CD4-positive, alpha-beta T cell treated with Interleukin-12 subunit alpha and Interleukin-12 subunit beta, for 1 hour (primary cell): ENCODE measurements at regions not wholly inside any gene's neighbourhood (a gene's known extent, or its start where the extent isn't known, plus 50 kb on each side); places are given as distances from the start of the nearest gene placed in this dataset.
"Not testable (repeated sequence)": the region's sequence is repeated elsewhere in the genome, so short reads cannot be mapped to it uniquely, and the experiment has no call there.

ENCODE experiments used
- DNase-seq: peaks from one replicate; pipeline ENCODE4 v3.0.0-alpha.2; 2020

DNA sequence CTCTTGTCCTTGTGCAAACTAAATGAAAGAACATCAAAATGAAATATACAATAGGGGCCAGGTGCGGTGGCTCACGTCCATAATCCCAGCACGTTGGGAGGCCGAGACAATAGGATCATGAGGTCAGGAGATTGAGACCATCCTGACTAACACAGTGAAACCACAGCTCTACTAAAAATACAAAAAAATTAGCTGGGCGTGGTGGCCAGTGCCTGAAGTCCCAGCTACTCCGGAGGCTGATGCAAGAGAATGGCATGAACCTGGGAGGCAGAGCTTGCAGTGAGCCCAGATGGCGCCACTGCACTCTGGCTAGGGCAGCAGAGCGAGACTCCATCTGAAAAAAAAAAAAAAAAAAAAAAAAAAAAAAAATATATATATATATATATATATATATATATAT, 132.7 kb upstream of the HSFY2 start:
- DNase-seq, result not testable (repeated sequence)

DNA sequence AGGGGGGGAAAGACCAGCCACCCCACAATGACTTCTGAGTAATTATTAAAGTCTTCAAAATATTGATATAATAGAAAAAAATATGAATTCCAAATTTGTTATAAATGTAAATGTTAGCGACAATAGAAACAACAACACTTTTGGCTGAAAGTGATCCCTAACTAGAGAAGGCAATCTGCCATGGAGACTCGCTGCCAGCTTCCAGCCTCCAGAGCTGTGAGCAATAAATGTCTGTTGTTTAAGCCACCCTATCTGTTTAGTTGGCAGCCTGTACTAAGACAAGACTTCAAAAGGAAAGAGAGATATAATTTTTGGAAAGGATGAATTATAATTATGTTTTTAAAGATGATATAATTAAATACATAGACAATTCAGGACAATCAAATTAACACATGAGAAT, 130.8 kb upstream of the HSFY2 start:
- no peak for DNase-seq

DNA sequence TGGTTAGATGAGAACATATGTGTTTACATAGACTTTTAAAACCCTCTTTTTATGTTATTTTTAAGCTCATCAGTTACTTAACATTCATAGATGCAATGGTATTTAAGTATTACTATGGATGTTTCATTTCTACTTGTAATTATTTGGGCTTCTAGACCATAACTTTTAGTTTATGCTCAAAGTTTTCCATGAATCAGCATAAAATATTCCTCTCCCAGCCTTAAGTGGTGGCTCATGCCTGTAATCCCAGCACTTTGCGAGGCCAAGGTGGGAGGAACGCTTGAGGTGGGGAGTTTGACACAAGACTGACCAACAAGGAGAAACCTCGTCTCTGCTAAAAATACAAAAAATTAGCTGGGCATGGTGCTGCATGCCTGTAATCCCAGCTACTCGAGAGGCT, 118.5 kb upstream of the HSFY2 start:
- DNase-seq, result no peak

DNA sequence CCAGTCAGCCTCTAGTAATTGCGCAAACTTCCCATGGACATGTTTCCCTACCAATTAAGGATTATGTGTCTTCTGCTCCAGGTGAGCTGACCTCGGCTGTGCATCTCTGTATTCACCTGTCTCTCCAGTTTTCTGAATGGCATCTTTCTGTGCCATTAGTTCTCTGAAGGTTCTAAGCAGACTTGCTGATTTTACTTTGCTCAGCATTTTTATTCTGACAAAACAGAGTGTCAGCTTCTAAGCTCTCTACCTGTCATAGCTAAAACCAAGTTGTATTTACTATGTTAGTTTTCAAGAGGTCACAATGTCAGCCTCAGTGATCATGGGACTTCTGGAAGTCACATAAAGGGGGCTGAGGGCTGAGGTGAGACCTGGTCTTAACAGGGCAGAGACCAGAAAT, 116.0 kb upstream of the HSFY2 start:
- no peak for DNase-seq

DNA sequence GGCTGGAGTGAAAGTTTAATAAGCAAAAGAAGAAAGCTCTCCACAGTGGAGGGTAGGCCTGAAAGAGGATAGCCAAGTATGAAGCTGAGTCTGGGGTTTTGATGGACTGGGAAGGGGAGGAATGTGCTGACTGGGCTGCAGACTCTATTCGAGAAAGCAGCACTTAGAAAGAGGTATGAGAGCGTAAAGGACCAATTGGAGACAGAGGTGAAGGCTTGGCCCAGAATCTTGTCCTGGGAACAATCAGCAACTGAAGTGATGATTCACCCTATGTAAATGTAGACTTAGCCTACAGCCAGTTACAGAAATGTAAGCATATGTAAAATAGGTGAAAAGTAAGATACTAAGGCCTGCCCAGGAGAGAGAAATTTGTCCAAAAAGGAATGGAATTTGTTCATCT, 111.2 kb upstream of the HSFY2 start:
- DNase-seq, result no peak

DNA sequence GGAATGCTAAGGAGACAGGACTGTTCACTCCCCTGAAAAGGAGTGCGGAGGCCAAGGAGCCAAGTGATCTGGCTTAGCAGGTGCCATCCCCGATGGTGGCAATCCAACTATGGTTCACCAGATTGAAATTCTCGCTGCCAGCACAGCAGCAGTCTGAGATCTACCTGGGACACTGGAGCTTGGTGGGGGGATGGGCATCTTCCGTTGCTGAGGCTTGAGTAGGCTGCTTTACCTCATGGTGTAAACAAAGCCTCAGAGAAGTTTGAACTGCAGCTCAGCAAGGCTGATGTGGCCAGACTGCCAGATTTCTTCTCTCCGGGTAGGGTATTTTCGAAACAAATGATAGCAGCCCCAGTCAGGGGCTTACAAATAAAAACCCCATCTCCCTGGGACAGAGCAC, 95.6 kb upstream of the HSFY2 start:
- not testable (repeated sequence) for DNase-seq

DNA sequence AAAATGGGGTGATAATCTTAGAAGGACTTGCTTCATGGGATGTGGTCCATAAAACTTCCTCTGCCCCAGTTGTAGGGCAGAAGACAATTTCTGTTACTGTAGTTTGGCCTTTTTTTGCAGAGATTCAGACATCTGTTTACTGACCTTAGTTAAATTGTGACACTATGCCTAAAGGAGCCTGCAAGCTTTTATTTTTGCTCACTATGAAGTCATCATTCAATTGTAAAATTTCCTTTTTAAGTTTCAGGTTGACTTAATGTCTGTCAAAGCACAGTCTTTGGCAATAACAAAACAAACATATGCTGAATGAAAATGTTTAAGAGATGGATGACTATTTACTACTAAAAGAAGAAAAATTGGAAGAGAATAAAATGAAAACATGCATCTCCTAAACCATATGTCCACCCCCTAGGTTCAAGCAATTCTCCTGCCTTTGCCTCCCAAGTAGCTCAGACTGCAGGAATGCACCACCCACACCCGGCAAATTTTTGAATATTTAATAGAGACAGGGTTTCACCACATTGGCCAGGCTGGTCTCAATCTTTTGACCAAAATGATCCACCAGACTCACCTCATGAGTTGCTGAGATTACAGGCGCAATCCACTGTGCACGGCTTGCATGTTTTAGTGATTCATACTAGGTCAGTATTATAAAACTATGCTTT, 93.5 kb upstream of the HSFY2 start:
- not testable (repeated sequence) for DNase-seq

DNA sequence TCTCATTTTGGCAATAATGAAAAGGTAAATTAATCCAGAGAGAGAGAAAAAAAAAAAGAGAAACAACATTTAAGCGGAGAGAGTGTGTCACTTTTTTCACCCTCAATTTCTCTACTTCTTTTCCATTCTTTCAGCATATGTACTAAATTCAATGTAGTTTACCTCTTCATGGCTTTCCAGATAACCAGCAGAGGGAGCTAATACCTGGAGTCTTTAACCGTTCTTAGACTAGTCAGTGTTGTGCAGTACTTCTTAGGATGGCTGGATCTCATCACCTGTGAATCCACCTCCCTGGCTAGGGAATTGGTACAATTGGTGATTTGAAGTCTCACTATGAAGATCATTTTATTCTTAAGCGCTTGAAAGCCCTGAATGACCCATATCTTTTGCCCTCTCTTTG, 87.3 kb upstream of the HSFY2 start:
- DNase-seq, result not testable (repeated sequence)

DNA sequence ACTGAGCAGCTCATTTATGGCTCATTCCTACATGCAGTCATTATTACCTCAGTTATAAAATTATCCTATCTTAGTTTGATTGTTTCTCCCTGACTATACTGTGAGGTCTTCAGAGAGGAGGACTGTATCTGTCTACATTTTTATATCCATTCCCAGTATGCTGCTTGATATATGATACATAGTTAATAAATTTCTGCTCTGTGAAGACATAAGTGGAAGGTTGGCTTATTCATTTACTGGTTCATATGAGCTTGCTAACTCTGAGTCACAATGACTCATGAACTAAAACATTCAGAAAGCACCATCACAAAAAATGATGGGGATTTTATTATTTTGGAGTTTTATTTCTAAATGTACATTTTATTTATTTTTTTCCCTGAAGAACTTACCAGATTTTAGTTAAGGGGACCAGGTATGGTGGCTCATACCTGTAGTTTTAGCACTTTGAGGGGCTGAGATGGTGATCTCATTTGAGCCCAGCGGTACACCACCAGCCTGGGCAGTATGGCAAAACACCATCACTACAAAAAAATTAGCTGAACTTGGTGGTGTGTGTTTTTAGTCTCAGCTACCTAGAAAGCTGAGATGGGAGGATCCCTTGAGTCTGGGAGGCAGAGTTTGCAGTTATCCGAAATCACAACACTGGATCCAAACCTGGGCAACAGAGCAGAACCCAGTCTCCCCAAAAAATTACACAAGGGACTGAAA, 85.1 kb upstream of the HSFY2 start:
- not testable (repeated sequence) for DNase-seq

DNA sequence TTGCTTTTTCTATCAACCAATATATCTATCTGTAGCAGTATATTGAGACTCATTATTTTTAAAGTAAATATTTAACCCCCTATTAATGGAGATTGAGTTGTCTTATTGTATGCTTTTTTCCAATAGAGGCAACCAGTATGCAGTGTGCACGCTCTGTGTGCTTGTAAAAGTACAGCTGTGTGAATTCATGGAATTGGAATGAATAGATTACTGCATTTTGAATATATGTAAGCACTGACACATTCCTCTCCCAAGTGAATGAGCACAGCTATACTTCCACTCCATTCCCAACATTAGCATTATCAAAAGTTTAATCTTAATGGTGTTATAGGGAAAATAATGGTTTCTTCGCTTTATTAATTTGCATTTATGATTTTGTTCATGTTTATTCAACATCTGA, 81.6 kb upstream of the HSFY2 start:
- DNase-seq, result not testable (repeated sequence)

DNA sequence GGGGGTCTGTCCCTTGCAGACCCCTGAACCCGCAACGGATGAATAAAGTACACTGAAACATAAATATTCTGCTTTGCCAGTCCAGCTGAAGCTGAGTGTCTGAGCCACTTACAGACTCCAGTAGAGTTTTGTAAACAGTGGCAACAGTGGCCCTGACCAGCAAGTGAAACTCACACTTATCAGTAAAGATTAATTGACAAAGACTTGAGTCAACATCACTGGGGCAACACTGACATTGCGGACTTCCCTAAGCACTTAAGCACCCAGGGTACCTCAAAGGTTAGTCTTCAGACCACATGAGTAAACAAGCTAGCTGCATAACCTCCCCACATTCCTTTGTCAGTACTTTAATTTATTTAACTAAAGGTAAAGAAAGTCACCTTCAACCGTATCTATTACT, 79.8 kb upstream of the HSFY2 start:
- DNase-seq, result not testable (repeated sequence)

DNA sequence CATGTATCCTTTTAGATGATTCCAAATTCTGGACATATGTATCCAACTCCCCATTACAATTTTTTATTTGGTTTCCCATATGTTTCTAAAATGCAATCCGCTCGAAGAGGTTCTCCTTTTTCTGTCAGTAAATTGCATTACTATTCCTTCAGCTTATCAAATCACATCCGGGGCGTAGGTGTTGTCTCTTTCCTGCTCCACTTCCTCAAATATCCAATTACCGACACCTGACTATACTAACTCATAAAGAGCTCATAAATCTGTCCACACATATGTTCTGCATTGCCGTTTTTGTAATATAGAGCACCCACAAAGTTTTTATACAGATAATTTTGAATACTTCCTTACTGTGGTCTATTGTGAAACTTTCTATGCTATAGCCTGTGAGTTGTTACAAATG, 63.1 kb upstream of the HSFY2 start:
- DNase-seq, result not testable (repeated sequence)
